Type B pancreatic cell (in vitro differentiated cells): ENCODE measurements at regions not wholly inside any gene's neighbourhood (a gene's known extent, or its start where the extent isn't known, plus 50 kb on each side); places are given as distances from the start of the nearest gene placed in this dataset.

Experiments used
- DNase-seq: peaks from one replicate; pipeline ENCODE4 v3.0.0; 2021; ENCODE audit warnings: mixed read lengths; ENCODE audit not compliant: unreplicated experiment; ENCODE audit errors: extremely low spot score
- H3K27ac Mint-ChIP-seq: 2 replicates; pipeline ENCODE4 v1.8.0; 2021; ENCODE audit warnings: mild to moderate bottlenecking, mixed read lengths
- H3K27me3 Mint-ChIP-seq: 2 replicates; pipeline ENCODE4 v1.8.0; 2021; ENCODE audit warnings: mixed read lengths
- H3K36me3 Mint-ChIP-seq: 2 replicates; pipeline ENCODE4 v1.8.0; 2021; ENCODE audit warnings: mixed read lengths
- H3K4me1 Mint-ChIP-seq: one replicate; pipeline ENCODE4 v1.8.0; 2021; ENCODE audit warnings: mixed read lengths; ENCODE audit not compliant: unreplicated experiment
- H3K4me3 Mint-ChIP-seq: 2 replicates; pipeline ENCODE4 v1.8.0; 2021; ENCODE audit warnings: mild to moderate bottlenecking, mixed read lengths
- H3K9me3 Mint-ChIP-seq: 2 replicates; pipeline ENCODE4 v1.8.0; 2021; ENCODE audit warnings: mixed read lengths
- TF ChIP-seq, protein P1 (sequence below): fragments of 200-600 bp; sonication (generic); conservative IDR thresholded peaks from 2 replicates; pipeline ENCODE4 v1.5.0; 2021; ENCODE audit warnings: antibody characterized with exemption, mild to moderate bottlenecking

DNA sequence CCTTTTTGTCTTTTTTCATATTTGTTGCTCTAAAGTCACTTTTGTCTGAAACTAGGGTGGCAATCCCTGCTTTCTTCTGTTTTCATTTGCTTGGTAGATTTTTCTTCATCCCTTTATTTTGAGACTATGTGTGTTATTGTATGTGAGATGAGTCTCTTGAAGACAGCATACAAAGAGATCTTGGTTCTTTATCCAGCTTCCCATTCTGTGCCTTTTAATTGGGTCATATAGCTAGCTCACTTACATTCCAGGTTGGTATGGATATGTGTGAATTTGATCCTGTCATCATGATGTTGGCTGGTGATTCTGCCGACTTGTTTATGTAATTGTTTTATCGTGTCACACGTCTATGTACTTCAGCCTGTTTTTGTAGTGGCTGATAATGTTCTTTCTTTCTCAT, 267.7 kb upstream of the MGAT4C start:
- DNase-seq, result no peak
- no peak overlapping the region for H3K27ac Mint-ChIP-seq
- peaks cover 22% of the 10 kb centered on the region for H3K9me3 Mint-ChIP-seq
- TF ChIP-seq, protein P1, sequence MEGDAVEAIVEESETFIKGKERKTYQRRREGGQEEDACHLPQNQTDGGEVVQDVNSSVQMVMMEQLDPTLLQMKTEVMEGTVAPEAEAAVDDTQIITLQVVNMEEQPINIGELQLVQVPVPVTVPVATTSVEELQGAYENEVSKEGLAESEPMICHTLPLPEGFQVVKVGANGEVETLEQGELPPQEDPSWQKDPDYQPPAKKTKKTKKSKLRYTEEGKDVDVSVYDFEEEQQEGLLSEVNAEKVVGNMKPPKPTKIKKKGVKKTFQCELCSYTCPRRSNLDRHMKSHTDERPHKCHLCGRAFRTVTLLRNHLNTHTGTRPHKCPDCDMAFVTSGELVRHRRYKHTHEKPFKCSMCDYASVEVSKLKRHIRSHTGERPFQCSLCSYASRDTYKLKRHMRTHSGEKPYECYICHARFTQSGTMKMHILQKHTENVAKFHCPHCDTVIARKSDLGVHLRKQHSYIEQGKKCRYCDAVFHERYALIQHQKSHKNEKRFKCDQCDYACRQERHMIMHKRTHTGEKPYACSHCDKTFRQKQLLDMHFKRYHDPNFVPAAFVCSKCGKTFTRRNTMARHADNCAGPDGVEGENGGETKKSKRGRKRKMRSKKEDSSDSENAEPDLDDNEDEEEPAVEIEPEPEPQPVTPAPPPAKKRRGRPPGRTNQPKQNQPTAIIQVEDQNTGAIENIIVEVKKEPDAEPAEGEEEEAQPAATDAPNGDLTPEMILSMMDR, result no peak
- H3K4me1 Mint-ChIP-seq, result no peaks in the 10 kb centered on the region
- no peak overlapping the region for H3K4me3 Mint-ChIP-seq
- no peaks in the 10 kb centered on the region for H3K27me3 Mint-ChIP-seq
- no peaks in the 10 kb centered on the region for H3K36me3 Mint-ChIP-seq

DNA sequence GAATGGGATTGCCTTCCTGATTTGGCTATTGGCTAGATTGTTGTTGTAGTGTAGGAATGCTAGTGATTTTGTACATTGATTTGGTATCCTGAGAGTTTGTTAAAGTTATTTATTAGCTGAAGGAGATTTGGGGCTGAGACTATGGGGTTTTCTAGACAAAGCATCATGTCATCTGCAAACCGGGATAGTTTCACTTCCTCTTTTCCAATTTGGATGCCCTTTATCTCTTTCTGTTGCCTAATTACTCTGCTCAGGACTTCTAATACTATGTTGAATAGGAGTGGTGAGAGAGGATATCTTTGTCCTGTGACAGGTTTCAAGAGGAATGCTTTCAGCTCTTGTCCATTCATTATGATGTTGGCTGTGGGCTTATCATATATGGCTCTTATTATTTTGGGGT, 265.7 kb upstream of the MGAT4C start:
- Mint-ChIP-seq H3K4me3 (no peak overlapping the region), H3K27me3 (no peaks in the 10 kb centered on the region), H3K9me3 (peaks cover 18% of the 10 kb centered on the region), H3K4me1 (no peaks in the 10 kb centered on the region), H3K27ac (no peak overlapping the region), H3K36me3 (no peaks in the 10 kb centered on the region)
- TF ChIP-seq, protein P1, result no peak
- no peak for DNase-seq

DNA sequence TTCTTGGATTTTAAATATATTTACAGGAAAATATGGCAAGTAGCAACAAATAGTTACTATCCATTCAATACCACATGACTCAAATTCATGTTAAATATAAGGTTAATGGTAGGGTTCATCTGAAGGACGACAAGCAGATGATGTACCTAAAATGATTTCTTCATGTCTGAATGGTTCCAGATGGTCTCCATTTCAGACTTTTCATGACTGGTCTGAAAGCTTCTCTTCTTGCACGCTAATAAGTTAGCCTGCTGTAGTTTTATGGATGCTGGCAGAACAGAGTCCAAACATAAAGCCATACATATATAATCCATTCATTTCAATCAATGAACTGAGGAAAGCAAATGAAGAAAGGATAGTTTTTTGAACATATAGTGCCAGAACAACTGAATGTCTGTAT, 257.0 kb upstream of the MGAT4C start:
- TF ChIP-seq, protein P1, result no peak
- Mint-ChIP-seq H3K4me3 (no peak overlapping the region), H3K27ac (no peak overlapping the region), H3K9me3 (no peaks in the 10 kb centered on the region), H3K36me3 (no peaks in the 10 kb centered on the region), H3K27me3 (no peaks in the 10 kb centered on the region), H3K4me1 (peaks cover 15% of the 10 kb centered on the region)
- no peak for DNase-seq

DNA sequence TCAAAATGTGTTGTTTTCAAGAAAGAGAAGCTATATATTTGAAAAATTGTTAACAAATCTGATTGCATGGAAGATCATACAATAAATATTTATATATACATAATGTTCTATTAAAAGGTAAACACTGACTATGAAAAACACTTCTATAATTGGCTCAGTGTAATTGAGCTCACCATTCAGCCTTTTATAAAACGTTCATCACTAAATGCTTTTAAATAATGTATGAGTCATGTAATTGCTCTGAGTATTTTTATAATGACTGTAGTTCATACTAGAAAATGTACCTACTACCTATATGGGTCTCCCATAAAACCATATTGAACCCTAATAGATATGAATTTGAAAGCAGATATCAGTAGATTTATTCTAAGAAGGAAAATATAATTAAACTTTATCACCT, 240.4 kb upstream of the MGAT4C start:
- TF ChIP-seq, protein P1, result no peak
- Mint-ChIP-seq H3K9me3 (no peaks in the 10 kb centered on the region), H3K4me3 (no peak overlapping the region), H3K4me1 (no peaks in the 10 kb centered on the region), H3K27ac (no peak overlapping the region), H3K36me3 (no peaks in the 10 kb centered on the region), H3K27me3 (no peaks in the 10 kb centered on the region)
- no peak for DNase-seq

DNA sequence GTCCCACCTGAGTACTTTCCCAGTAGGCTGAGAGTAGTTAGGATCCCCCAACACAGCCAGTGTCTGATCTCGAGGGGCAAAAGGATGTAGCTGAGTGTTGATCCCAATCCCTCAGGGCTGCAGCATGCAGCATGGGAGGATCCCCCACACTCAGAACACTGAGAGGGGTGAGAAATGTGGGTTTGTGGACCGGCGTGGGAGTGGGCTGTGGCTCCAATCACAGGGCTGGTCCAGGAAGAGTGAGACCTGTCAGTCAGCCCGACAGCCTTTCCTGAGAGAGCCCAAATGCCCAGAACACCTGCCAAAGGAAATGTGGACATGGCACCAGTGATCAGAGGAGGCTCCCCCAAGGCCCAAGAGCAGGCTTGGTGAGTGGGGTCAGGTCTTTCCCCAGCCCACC, 228.3 kb upstream of the MGAT4C start:
- H3K4me3 Mint-ChIP-seq, result no peak overlapping the region
- no peaks in the 10 kb centered on the region for H3K4me1 Mint-ChIP-seq
- H3K27ac Mint-ChIP-seq, result no peak overlapping the region
- no peaks in the 10 kb centered on the region for H3K27me3 Mint-ChIP-seq
- peaks cover 5% of the 10 kb centered on the region for H3K9me3 Mint-ChIP-seq
- TF ChIP-seq, protein P1, result no peak
- no peak for DNase-seq
- no peaks in the 10 kb centered on the region for H3K36me3 Mint-ChIP-seq

DNA sequence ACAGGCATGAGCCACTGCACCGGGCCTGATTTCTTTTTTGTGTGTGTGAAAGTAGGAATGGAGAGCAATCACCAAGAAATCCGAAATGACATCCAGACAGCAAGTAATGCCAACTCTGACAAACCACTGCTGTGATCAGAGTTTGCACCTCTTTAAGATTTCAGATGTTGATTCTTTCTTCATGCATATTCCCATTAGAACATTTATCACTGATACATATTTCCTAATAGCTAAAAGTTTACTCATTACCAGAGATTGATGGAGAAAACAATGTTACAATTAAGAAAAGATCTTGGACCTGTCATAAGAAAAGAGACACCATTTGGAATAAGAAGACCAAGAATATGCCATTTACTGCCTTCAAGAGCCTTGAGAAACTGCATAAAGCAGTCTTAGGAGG, 217.0 kb upstream of the MGAT4C start:
- no peaks in the 10 kb centered on the region for H3K27me3 Mint-ChIP-seq
- H3K36me3 Mint-ChIP-seq, result no peaks in the 10 kb centered on the region
- TF ChIP-seq, protein P1, result no peak
- no peak for DNase-seq
- H3K9me3 Mint-ChIP-seq, result no peaks in the 10 kb centered on the region
- no peak overlapping the region for H3K27ac Mint-ChIP-seq
- H3K4me3 Mint-ChIP-seq, result no peak overlapping the region
- no peaks in the 10 kb centered on the region for H3K4me1 Mint-ChIP-seq
